22Rv1 (cell line): ENCODE measurements at regions not wholly inside any gene's neighbourhood (a gene's known extent, or its start where the extent isn't known, plus 50 kb on each side); places are given as distances from the start of the nearest gene placed in this dataset.

ENCODE experiments used
- CTCF ChIP-seq: fragments of 450-650 bp; IDR thresholded peaks from 2 replicates; pipeline ENCODE4 v1.5.1; 2017; ENCODE audit warnings: mild to moderate bottlenecking
- ZFX ChIP-seq: fragments of 450-650 bp; IDR thresholded peaks from 2 replicates; pipeline ENCODE4 v1.6.1; 2017; ENCODE audit warnings: antibody characterized with exemption, borderline replicate concordance

GRCh38 chr6:44697327-44697726 lies 309.8 kb downstream of the CDC5L start:
- TF ChIP-seq CTCF = no peak
- no peak for TF ChIP-seq ZFX
